T-cell (primary cell): ENCODE measurements at regions not wholly inside any gene's neighbourhood (a gene's known extent, or its start where the extent isn't known, plus 50 kb on each side); places are given as distances from the start of the nearest gene placed in this dataset.
"Not testable (repeated sequence)": the region's sequence is repeated elsewhere in the genome, so short reads cannot be mapped to it uniquely, and the experiment has no call there.

ENCODE experiments used
- ATAC-seq, 4 experiments: fragments of 200-7000 bp in 3 of 4; fragments of 150-1000 bp in 1 of 4; cut with Tn5 transposase; replicated peaks in 1 of 4; 1 replicate in 3 of 4; 2 replicates in 1 of 4; pipeline ENCODE4 v1.10.0; 2021; ENCODE audit warnings: moderate library complexity in 3 of 4, mild to moderate bottlenecking in 2 of 4, moderate number of reproducible peaks in 1 of 4
- CTCF ChIA-PET, 2 donors: fragments of 300-600 bp; sonication (Branson Sonifier 250); formaldehyde crosslinking; loops; one replicate each; lab custom pipeline; 2022; ENCODE audit warnings: antibody characterized with exemption in 2 of 2; lab: Charles Lee
- POLR2A ChIA-PET, 2 donors: fragments of 300-600 bp; sonication (Branson Sonifier 250); formaldehyde crosslinking; loops; one replicate each; lab custom pipeline; 2022; ENCODE audit warnings: antibody characterized with exemption in 2 of 2; lab: Charles Lee
- DNase-seq, 35 experiments: peaks; one replicate each; pipeline versions ENCODE4 v3.0.0 to v3.0.0-alpha.2; 2013 to 2023
- H3K27ac ChIP-seq: one replicate; pipeline ENCODE4 v1.5.1; 2013; ENCODE audit warnings: low read length
- H3K27me3 ChIP-seq, 2 experiments: replicated peaks in 1 of 2; 1 replicate in 1 of 2; 2 replicates in 1 of 2; pipeline versions ENCODE4 v1.6.1 to v1.7.0; 2013; ENCODE audit warnings: low read length in 1 of 2, mixed read lengths in 1 of 2; ENCODE audit not compliant: control insufficient read depth in 2 of 2, insufficient read depth in 2 of 2; ENCODE audit errors: extremely low read depth in 1 of 2
- H3K36me3 ChIP-seq, 2 donors: 1 replicate in 1 of 2; 2 replicates in 1 of 2; pipeline versions ENCODE4 v1.6.1 to v1.7.0; 2013; ENCODE audit warnings: low read length in 1 of 2; ENCODE audit not compliant: control insufficient read depth in 2 of 2, insufficient read depth in 1 of 2; ENCODE audit errors: extremely low read depth in 1 of 2
- H3K4me1 ChIP-seq, 2 experiments: 1 replicate in 1 of 2; 2 replicates in 1 of 2; pipeline versions ENCODE4 v1.6.1 to v1.7.0; 2013; ENCODE audit warnings: low read length in 2 of 2, mixed read lengths in 1 of 2; ENCODE audit not compliant: insufficient read depth in 2 of 2, control insufficient read depth in 1 of 2; ENCODE audit errors: extremely low read depth in 1 of 2
- H3K4me3 ChIP-seq, 2 donors: 1 replicate in 1 of 2; 2 replicates in 1 of 2; pipeline versions ENCODE4 v1.5.1 to v1.7.0; 2013; ENCODE audit warnings: mild to moderate bottlenecking in 2 of 2, low read length in 1 of 2, moderate library complexity in 1 of 2; ENCODE audit not compliant: control insufficient read depth in 1 of 2; ENCODE audit errors: extremely low read depth in 1 of 2
- H3K9me3 ChIP-seq: 2 replicates; pipeline ENCODE4 v1.7.0; 2013
- H3K27ac Mint-ChIP-seq, 2 donors: one replicate each; pipeline ENCODE4 v1.8.0; 2020 to 2021; ENCODE audit warnings: mild to moderate bottlenecking in 2 of 2, mixed read lengths in 2 of 2
- H3K27me3 Mint-ChIP-seq, 2 donors: one replicate each; pipeline ENCODE4 v1.8.0; 2021 to 2022; ENCODE audit warnings: mixed read lengths in 2 of 2
- H3K36me3 Mint-ChIP-seq: one replicate; pipeline ENCODE4 v1.8.0; 2021; ENCODE audit warnings: mixed read lengths
- H3K4me1 Mint-ChIP-seq, 3 donors: one replicate each; pipeline ENCODE4 v1.8.0; 2020 to 2022; ENCODE audit warnings: mixed read lengths in 3 of 3, mild to moderate bottlenecking in 1 of 3
- H3K4me3 Mint-ChIP-seq, 3 donors: one replicate each; pipeline ENCODE4 v1.8.0; 2020 to 2022; ENCODE audit warnings: mild to moderate bottlenecking in 3 of 3, mixed read lengths in 3 of 3, moderate library complexity in 3 of 3
- H3K9me3 Mint-ChIP-seq, 3 donors: one replicate each; pipeline ENCODE4 v1.8.0; 2020 to 2022; ENCODE audit warnings: mixed read lengths in 3 of 3
- WGBS: methylation state at CpG from one replicate; pipeline ENCODE4 v1.1.5; 2013; ENCODE audit warnings: missing lambda C conversion rate; ENCODE audit not compliant: insufficient coverage; 5-methylcytosine and 5-hydroxymethylcytosine counted together

DNA sequence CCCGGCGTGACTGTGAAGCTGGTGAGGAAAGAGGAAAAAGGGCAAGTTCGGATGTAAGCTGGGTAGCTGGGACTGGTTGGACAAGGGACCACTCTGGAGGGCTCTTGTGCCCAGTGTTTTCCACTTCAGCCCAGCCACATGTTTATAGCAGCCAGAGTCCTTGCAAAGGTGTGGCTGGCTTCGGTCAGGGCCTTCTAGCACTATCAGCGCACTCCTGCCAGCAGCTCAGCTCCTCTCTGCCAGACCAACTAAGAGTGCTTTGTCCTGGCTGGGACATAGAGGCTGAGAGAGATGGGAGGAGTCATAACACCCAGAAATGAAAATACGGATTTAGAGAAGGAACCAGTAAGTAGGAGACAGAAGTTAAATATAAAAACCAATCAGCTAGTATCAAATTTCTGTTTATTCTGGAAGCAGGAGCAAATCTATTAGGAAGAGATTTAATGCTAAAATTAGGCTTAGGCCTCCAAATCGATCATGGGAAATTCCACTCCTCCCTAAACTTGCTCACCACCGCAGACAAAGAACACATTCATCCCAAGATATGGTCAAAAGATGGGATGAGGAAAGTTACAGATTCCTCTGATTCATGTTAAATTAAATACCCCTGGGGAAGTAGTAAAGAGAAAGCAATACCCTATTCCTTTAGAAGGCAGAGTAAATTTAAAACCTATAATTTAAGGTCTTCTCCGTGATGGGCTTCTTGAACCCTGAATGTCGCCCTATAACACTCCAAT is 135.0 kb downstream of the RALA start:
- no peaks in the 10 kb centered on the region for H3K27me3 ChIP-seq
- no peak overlapping the region for H3K27ac Mint-ChIP-seq
- no peaks in the 10 kb centered on the region for H3K36me3 ChIP-seq
- H3K4me3 Mint-ChIP-seq = no peak overlapping the region
- H3K4me3 ChIP-seq = no peak overlapping the region
- H3K4me1 Mint-ChIP-seq = peaks cover 6 to 9% (median 8%) of the 10 kb centered on the region in 3 donors
- no peaks in the 10 kb centered on the region for H3K9me3 Mint-ChIP-seq
- ChIA-PET POLR2A (no interaction called here), CTCF (interaction anchor here in 1 of 2 donors (0.6 kb wide), 1 partner anchor 179 kb away, joined by 4 read pairs; no protein-coding TSS in a partner anchor)
- no peaks in the 10 kb centered on the region for H3K4me1 ChIP-seq
- no peaks in the 10 kb centered on the region for H3K9me3 ChIP-seq
- H3K36me3 Mint-ChIP-seq = peaks cover 17% of the 10 kb centered on the region
- ATAC-seq (no peak), DNase-seq (no peak)
- H3K27ac ChIP-seq = no peak overlapping the region
- no peaks in the 10 kb centered on the region for H3K27me3 Mint-ChIP-seq
- WGBS = 95% methylated on average over 3 of the region's 10 CpGs

- no peaks in the 10 kb centered on the region for H3K9me3 Mint-ChIP-seq
- Histone ChIP-seq H3K4me3 (no peak overlapping the region), H3K27me3 (no peaks in the 10 kb centered on the region), H3K27ac (no peak overlapping the region), H3K9me3 (no peaks in the 10 kb centered on the region), H3K36me3 (no peaks in the 10 kb centered on the region), H3K4me1 (no peaks in the 10 kb centered on the region)
- WGBS = 92% methylated on average over 5 of the region's 6 CpGs
- no peak for ATAC-seq
- no peak overlapping the region for H3K27ac Mint-ChIP-seq
- H3K27me3 Mint-ChIP-seq = no peaks in the 10 kb centered on the region
- peaks cover 6 to 8% (median 8%) of the 10 kb centered on the region in 3 donors for H3K4me1 Mint-ChIP-seq
- H3K4me3 Mint-ChIP-seq = no peak overlapping the region
- ChIA-PET CTCF (no interaction called here), POLR2A (no interaction called here)
- DNase-seq = no peak
- peaks cover 26% of the 10 kb centered on the region for H3K36me3 Mint-ChIP-seq
Observed at GRCh38 chr7:39761449-39761848, 138.1 kb downstream of the RALA start.

DNA sequence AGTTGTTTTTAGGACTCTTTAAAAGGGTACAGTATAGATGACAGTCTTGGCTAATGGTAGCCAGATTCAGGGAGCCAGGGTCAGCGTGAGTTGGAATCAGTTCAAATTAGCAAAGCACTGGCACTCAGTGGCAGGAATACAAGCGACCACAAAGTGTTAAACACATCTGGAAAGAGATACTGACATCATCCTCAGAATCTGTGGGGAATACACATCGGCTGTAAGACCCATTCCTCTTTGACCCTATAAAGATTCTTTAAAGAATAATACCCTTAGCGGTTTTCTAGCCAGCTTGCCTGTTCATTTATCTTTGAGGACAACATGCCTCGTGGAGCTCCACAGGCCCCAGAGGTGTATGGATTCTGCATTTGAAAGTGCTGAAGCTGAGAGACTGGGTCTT is 139.1 kb downstream of the RALA start:
- H3K27me3 Mint-ChIP-seq, H3K4me1 Mint-ChIP-seq, H3K4me1 ChIP-seq, H3K27ac ChIP-seq, H3K36me3 ChIP-seq, H3K4me3 Mint-ChIP-seq, CTCF ChIA-PET, POLR2A ChIA-PET, H3K27ac Mint-ChIP-seq, ATAC-seq, H3K27me3 ChIP-seq, H3K9me3 ChIP-seq, H3K4me3 ChIP-seq, H3K9me3 Mint-ChIP-seq, DNase-seq: not testable (repeated sequence)
- WGBS = 100% methylated on average over 1 of the region's 5 CpGs
- H3K36me3 Mint-ChIP-seq = peaks cover 29% of the 10 kb centered on the region

- H3K27me3 ChIP-seq, H3K27ac Mint-ChIP-seq, H3K4me3 ChIP-seq, H3K9me3 ChIP-seq, H3K27me3 Mint-ChIP-seq, CTCF ChIA-PET, H3K36me3 ChIP-seq, ATAC-seq, H3K4me1 Mint-ChIP-seq, H3K9me3 Mint-ChIP-seq, DNase-seq, H3K27ac ChIP-seq, H3K4me1 ChIP-seq, H3K4me3 Mint-ChIP-seq: not testable (repeated sequence)
- WGBS = 49% methylated on average over 4 of the region's 5 CpGs
- POLR2A ChIA-PET = interaction anchor here in 1 of 2 donors (0.7 kb wide), 1 partner anchor 268 kb away, joined by 3 read pairs; no protein-coding TSS in a partner anchor
- H3K36me3 Mint-ChIP-seq = peaks cover 33% of the 10 kb centered on the region
Observed at GRCh38 chr7:39762881-39763280, 139.5 kb downstream of the RALA start.

DNA sequence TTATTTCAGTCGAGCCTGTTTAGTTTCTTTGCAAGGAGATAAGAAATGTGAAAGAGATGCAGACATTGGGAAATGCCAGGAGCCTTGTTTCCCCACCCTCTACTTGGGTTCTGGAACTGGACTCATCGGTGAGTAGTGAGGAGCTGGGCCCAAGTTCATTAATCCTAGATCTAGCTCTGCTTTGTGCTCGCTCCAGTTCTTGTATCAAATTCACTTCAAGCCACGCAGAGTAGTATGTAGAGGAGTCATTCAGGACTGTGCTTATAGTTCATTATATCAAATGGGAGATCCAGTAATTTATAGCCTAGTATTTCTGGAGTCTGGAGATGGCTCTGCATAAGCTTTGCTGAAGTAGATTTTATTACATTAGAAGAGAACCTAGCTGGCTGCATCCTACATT is 142.5 kb downstream of the RALA start:
- H3K4me1 ChIP-seq, ATAC-seq, H3K4me3 ChIP-seq, CTCF ChIA-PET, POLR2A ChIA-PET, H3K27ac ChIP-seq, H3K4me3 Mint-ChIP-seq, H3K9me3 ChIP-seq, H3K27me3 ChIP-seq, H3K9me3 Mint-ChIP-seq, DNase-seq, H3K36me3 ChIP-seq, H3K27me3 Mint-ChIP-seq, H3K4me1 Mint-ChIP-seq, H3K27ac Mint-ChIP-seq: not testable (repeated sequence)
- no CpG with 5 or more reads among the region's 4 CpGs for WGBS
- peaks cover 28% of the 10 kb centered on the region for H3K36me3 Mint-ChIP-seq

GRCh38 chr7:39768439-39768838 is 145.1 kb downstream of the RALA start:
- H3K4me1 ChIP-seq, H3K4me3 Mint-ChIP-seq, CTCF ChIA-PET, H3K36me3 ChIP-seq, H3K9me3 ChIP-seq, H3K27ac Mint-ChIP-seq, H3K4me3 ChIP-seq, DNase-seq, H3K27me3 Mint-ChIP-seq, H3K4me1 Mint-ChIP-seq, H3K9me3 Mint-ChIP-seq, POLR2A ChIA-PET, H3K27me3 ChIP-seq, ATAC-seq, H3K27ac ChIP-seq: not testable (repeated sequence)
- peaks cover 39% of the 10 kb centered on the region for H3K36me3 Mint-ChIP-seq
- WGBS = no CpG with 5 or more reads among the region's 4 CpGs
